GM12878 (cell line): ENCODE measurements at regions not wholly inside any gene's neighbourhood (a gene's known extent, or its start where the extent isn't known, plus 50 kb on each side); places are given as distances from the start of the nearest gene placed in this dataset.

Experiments used
- ATAC-seq: fragments of 200-7000 bp; cut with Tn5 transposase; 3 replicates; pipeline ENCODE4 v1.9.1; 2020; ENCODE audit warnings: mild to moderate bottlenecking, moderate library complexity
- BruUV-seq: library from RNA; stranded (reverse); fragments of 400-500 nt; replicated peaks from 2 replicates; lab custom pipeline; 2021; lab: Mats Ljungman, UMichigan
- CTCF ChIA-PET: fragments of 300-600 bp; sonication (Branson Sonifier 250); formaldehyde crosslinking; extraction: SDS; loops from one replicate; lab custom pipeline; 2021; ENCODE audit warnings: inconsistent platforms; lab: Yijun Ruan, JAX
- POLR2A ChIA-PET: fragments of 350-600 bp; formaldehyde crosslinking; extraction: SDS; loops from one replicate; lab custom pipeline; 2021; ENCODE audit warnings: inconsistent platforms; lab: Charles Lee
- RAD21 ChIA-PET: fragments of 300-600 bp; sonication (Branson Sonifier 250); formaldehyde crosslinking; loops from one replicate; lab custom pipeline; 2023; ENCODE audit warnings: antibody characterized with exemption; ENCODE audit not compliant: unreplicated experiment; lab: Charles Lee
- SMC1A ChIA-PET: fragments of 300-600 bp; sonication (Branson Sonifier 250); formaldehyde crosslinking; loops from one replicate; lab custom pipeline; 2023; ENCODE audit not compliant: unreplicated experiment, uncharacterized antibody; lab: Charles Lee
- DNase-seq: peaks from one replicate; pipeline ENCODE4 v3.0.0-alpha.2; 2011; ENCODE audit warnings: low read depth, low spot score
- FAIRE-seq: peaks from 3 replicates; lab custom pipeline; 2011; peaks lifted over from hg19 to GRCh38; lab: Jason Lieb, UNC
- H2AFZ ChIP-seq: 2 replicates; pipeline ENCODE4 v1.6.0; 2011; ENCODE audit warnings: low read depth, low read length, control low read depth; ENCODE audit not compliant: control insufficient read depth
- H3K27ac ChIP-seq: 2 replicates; pipeline ENCODE4 v1.5.1; 2011; ENCODE audit warnings: control low read depth; ENCODE audit not compliant: control insufficient read depth, insufficient read depth
- H3K27me3 ChIP-seq, 2 experiments: replicated peaks in 1 of 2; 2 replicates each; pipeline versions ENCODE4 v1.6.0 to v1.6.1; 2011; ENCODE audit warnings: low read length in 1 of 2; ENCODE audit not compliant: control insufficient read depth in 2 of 2, insufficient read depth in 2 of 2
- H3K36me3 ChIP-seq, 2 experiments: 2 replicates each; pipeline ENCODE4 v1.5.1; 2011; ENCODE audit warnings: low read length in 1 of 2; ENCODE audit not compliant: control insufficient read depth in 2 of 2, insufficient read depth in 2 of 2
- H3K4me1 ChIP-seq: 2 replicates; pipeline ENCODE4 v1.6.1; 2011; ENCODE audit warnings: mild to moderate bottlenecking, low read length, moderate library complexity, mixed read lengths; ENCODE audit not compliant: control insufficient read depth, insufficient read depth
- H3K4me2 ChIP-seq: 2 replicates; pipeline ENCODE4 v1.6.0; 2011; ENCODE audit warnings: control low read depth; ENCODE audit not compliant: control insufficient read depth, insufficient read depth
- H3K4me3 ChIP-seq: fragments of 200-600 bp; sonication (generic); 2 replicates; pipeline ENCODE4 v1.5.1; 2016
- H3K79me2 ChIP-seq: 2 replicates; pipeline ENCODE4 v1.6.0; 2011; ENCODE audit warnings: low read length; ENCODE audit not compliant: control insufficient read depth, insufficient read depth
- H3K9ac ChIP-seq: 2 replicates; pipeline ENCODE4 v1.8.0; 2011; ENCODE audit warnings: low read length, control low read depth, mixed read lengths; ENCODE audit not compliant: control insufficient read depth, insufficient read depth
- H3K9me3 ChIP-seq: replicated peaks from 3 replicates; pipeline ENCODE4 v1.5.1; 2011; ENCODE audit warnings: mild to moderate bottlenecking, low read length; ENCODE audit not compliant: control insufficient read depth, insufficient read depth
- H4K20me1 ChIP-seq: 2 replicates; pipeline ENCODE4 v1.6.0; 2011; ENCODE audit not compliant: control insufficient read depth, insufficient read depth
- CBX5 ChIP-seq: sonication (generic); IDR thresholded peaks from 2 replicates; pipeline ENCODE4 v1.6.1; 2016; ENCODE audit warnings: low read depth, moderate library complexity, mild to moderate bottlenecking, inconsistent platforms
- RFX5 ChIP-seq: IDR thresholded peaks from 2 replicates; pipeline ENCODE4 v1.6.1; 2011; ENCODE audit warnings: low read depth, low read length, improper control_type of control experiment
- SIX5 ChIP-seq: IDR thresholded peaks from 2 replicates; pipeline ENCODE4 v1.6.1; 2011; ENCODE audit warnings: mild to moderate bottlenecking, low read depth, low read length, moderate library complexity; ENCODE audit not compliant: severe bottlenecking
- TBL1XR1 ChIP-seq: IDR thresholded peaks from 2 replicates; pipeline ENCODE4 v1.6.1; 2012; ENCODE audit warnings: low read depth, low read length, improper control_type of control experiment
- TCF3 ChIP-seq: IDR thresholded peaks from 2 replicates; pipeline ENCODE4 v1.6.1; 2012; ENCODE audit warnings: low read depth, mild to moderate bottlenecking, low read length, borderline replicate concordance; ENCODE audit not compliant: insufficient read depth
- WGBS: methylation state at CpG from one replicate; pipeline ENCODE4 v1.1.6; 2016; ENCODE audit warnings: low lambda C conversion rate; ENCODE audit not compliant: insufficient replicate concordance, insufficient coverage; ENCODE audit errors: missing lambda C conversion rate; 5-methylcytosine and 5-hydroxymethylcytosine counted together
- in situ Hi-C: fragments of 300-500 bp; cut with MboI; formaldehyde crosslinking; loops from 9 replicates; pipeline ENCODE4 v1.14.3; 2018; ENCODE audit warnings: mixed read lengths
- intact Hi-C: fragments of 100-400 bp; cut with micrococcal nuclease; formaldehyde crosslinking; loops from one replicate; pipeline ENCODE4 v1.14.2; 2022; ENCODE audit not compliant: unreplicated experiment
- TF ChIP-seq, protein P1 (sequence below): fragments of 150-350 bp; IDR thresholded peaks from 2 replicates; pipeline ENCODE4 v1.6.1; 2016; ENCODE audit warnings: low read depth, low read length
- TF ChIP-seq, protein P2 (sequence below): fragments of 450-650 bp; IDR thresholded peaks from 2 replicates; pipeline ENCODE4 v1.6.1; 2017; ENCODE audit warnings: mild to moderate bottlenecking
- TF ChIP-seq, protein P3 (sequence below): fragments of 450-650 bp; formaldehyde crosslinking; IDR thresholded peaks from 2 replicates; pipeline ENCODE4 v1.5.0; 2022; ENCODE audit warnings: mild to moderate bottlenecking, missing genetic modification characterization
- TF ChIP-seq, protein P4 (sequence below): fragments of 450-650 bp; IDR thresholded peaks from 2 replicates; pipeline ENCODE4 v1.6.1; 2016; ENCODE audit warnings: mild to moderate bottlenecking

DNA sequence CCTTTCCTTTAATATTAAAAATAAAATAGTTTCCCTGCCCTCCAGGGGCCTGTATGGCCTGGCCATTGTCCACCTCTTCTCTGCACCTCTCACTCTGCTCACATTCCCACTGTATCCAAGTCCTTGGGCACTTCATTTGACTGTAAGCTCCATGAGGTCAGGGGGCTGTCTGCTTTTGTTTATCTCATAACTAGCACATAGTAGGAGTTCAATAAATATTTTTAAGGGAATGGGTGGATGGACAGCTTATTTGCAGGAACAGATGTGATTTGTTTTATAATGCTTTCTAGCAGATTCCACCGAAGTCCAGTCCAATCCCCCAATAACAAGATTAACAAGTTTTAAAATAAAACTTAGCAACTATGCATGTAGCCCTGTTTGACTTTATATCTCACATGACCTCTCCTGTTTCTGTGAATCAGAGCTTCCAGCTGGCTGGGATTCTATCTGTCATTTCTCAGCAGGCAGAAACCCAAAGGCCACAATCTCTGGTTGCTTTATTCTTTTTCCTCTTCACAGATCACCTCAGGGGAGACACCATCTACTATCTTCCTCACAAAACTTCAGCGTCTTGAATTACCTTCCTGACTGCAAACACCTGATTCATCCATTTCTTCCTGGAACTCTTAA lies 123.0 kb upstream of the NR2F2 start (continued):
- TF ChIP-seq TBL1XR1 (no peak), CBX5 (no peak)

DNA sequence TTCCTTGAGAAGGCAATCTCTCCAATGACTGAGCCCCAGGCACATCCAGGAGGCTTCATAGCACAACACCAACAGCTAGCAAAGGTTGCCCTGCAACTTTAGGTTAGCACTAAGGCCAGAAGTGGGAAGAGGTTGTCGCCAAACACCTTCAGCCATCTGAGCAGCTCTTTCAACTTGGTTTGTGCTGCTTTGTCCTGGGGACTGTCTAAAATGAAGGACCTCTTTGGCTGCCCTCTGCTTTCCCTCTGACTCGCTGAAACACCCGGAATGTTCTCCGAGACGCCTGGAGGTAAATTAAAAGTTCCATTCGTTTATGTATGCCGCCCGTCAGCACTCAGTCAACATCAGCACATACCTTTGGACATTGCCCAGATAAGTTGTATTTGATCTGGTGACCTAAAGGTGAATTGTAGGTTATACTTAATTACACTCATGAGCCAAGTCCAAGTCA lies 121.2 kb upstream of the NR2F2 start:
- BruUV-seq: no TSS peak
- ChIA-PET POLR2A (no interaction called here), SMC1A (no interaction called here), RAD21 (no interaction called here), CTCF (no interaction called here)
- no peaks in the 10 kb centered on the region for H3K27me3 ChIP-seq
- H3K27ac ChIP-seq: no peak overlapping the region
- ATAC-seq: no peak
- H3K4me3 ChIP-seq: no peak overlapping the region
- in situ Hi-C loops: no loop called here
- H3K9me3 ChIP-seq: peaks cover 1% of the 10 kb centered on the region; the same call in 1 of the 3 replicates
- H4K20me1 ChIP-seq: no peaks in the 10 kb centered on the region
- H2AFZ ChIP-seq: no peak overlapping the region
- no peak overlapping the region for H3K9ac ChIP-seq
- no peaks in the 10 kb centered on the region for H3K4me1 ChIP-seq
- no peaks in the 10 kb centered on the region for H3K36me3 ChIP-seq
- FAIRE-seq: no peak
- no peaks in the 10 kb centered on the region for H3K79me2 ChIP-seq
- H3K4me2 ChIP-seq: no peak overlapping the region
- intact Hi-C loops: no loop called here
- no peak for DNase-seq
- WGBS: 80% methylated on average over 8 of the region's 8 CpGs
- no peak for TF ChIP-seq RFX5
- TF ChIP-seq, protein P1, sequence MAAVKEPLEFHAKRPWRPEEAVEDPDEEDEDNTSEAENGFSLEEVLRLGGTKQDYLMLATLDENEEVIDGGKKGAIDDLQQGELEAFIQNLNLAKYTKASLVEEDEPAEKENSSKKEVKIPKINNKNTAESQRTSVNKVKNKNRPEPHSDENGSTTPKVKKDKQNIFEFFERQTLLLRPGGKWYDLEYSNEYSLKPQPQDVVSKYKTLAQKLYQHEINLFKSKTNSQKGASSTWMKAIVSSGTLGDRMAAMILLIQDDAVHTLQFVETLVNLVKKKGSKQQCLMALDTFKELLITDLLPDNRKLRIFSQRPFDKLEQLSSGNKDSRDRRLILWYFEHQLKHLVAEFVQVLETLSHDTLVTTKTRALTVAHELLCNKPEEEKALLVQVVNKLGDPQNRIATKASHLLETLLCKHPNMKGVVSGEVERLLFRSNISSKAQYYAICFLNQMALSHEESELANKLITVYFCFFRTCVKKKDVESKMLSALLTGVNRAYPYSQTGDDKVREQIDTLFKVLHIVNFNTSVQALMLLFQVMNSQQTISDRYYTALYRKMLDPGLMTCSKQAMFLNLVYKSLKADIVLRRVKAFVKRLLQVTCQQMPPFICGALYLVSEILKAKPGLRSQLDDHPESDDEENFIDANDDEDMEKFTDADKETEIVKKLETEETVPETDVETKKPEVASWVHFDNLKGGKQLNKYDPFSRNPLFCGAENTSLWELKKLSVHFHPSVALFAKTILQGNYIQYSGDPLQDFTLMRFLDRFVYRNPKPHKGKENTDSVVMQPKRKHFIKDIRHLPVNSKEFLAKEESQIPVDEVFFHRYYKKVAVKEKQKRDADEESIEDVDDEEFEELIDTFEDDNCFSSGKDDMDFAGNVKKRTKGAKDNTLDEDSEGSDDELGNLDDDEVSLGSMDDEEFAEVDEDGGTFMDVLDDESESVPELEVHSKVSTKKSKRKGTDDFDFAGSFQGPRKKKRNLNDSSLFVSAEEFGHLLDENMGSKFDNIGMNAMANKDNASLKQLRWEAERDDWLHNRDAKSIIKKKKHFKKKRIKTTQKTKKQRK: no peak
- TF ChIP-seq TCF3: no peak
- TF ChIP-seq, protein P2, sequence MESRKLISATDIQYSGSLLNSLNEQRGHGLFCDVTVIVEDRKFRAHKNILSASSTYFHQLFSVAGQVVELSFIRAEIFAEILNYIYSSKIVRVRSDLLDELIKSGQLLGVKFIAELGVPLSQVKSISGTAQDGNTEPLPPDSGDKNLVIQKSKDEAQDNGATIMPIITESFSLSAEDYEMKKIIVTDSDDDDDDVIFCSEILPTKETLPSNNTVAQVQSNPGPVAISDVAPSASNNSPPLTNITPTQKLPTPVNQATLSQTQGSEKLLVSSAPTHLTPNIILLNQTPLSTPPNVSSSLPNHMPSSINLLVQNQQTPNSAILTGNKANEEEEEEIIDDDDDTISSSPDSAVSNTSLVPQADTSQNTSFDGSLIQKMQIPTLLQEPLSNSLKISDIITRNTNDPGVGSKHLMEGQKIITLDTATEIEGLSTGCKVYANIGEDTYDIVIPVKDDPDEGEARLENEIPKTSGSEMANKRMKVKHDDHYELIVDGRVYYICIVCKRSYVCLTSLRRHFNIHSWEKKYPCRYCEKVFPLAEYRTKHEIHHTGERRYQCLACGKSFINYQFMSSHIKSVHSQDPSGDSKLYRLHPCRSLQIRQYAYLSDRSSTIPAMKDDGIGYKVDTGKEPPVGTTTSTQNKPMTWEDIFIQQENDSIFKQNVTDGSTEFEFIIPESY: no peak
- TF ChIP-seq, protein P3, sequence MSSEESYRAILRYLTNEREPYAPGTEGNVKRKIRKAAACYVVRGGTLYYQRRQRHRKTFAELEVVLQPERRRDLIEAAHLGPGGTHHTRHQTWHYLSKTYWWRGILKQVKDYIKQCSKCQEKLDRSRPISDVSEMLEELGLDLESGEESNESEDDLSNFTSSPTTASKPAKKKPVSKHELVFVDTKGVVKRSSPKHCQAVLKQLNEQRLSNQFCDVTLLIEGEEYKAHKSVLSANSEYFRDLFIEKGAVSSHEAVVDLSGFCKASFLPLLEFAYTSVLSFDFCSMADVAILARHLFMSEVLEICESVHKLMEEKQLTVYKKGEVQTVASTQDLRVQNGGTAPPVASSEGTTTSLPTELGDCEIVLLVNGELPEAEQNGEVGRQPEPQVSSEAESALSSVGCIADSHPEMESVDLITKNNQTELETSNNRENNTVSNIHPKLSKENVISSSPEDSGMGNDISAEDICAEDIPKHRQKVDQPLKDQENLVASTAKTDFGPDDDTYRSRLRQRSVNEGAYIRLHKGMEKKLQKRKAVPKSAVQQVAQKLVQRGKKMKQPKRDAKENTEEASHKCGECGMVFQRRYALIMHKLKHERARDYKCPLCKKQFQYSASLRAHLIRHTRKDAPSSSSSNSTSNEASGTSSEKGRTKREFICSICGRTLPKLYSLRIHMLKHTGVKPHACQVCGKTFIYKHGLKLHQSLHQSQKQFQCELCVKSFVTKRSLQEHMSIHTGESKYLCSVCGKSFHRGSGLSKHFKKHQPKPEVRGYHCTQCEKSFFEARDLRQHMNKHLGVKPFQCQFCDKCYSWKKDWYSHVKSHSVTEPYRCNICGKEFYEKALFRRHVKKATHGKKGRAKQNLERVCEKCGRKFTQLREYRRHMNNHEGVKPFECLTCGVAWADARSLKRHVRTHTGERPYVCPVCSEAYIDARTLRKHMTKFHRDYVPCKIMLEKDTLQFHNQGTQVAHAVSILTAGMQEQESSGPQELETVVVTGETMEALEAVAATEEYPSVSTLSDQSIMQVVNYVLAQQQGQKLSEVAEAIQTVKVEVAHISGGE: no peak
- TF ChIP-seq SIX5: no peak
- TF ChIP-seq, protein P4, sequence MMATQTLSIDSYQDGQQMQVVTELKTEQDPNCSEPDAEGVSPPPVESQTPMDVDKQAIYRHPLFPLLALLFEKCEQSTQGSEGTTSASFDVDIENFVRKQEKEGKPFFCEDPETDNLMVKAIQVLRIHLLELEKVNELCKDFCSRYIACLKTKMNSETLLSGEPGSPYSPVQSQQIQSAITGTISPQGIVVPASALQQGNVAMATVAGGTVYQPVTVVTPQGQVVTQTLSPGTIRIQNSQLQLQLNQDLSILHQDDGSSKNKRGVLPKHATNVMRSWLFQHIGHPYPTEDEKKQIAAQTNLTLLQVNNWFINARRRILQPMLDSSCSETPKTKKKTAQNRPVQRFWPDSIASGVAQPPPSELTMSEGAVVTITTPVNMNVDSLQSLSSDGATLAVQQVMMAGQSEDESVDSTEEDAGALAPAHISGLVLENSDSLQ: no peak
